ENCODE measurements at regions not wholly inside any gene's neighbourhood (a gene's known extent, or its start where the extent isn't known, plus 50 kb on each side); places are given as distances from the start of the nearest gene placed in this dataset.
"Not testable (repeated sequence)": the region's sequence is repeated elsewhere in the genome, so short reads cannot be mapped to it uniquely, and the experiment has no call there.

DNA sequence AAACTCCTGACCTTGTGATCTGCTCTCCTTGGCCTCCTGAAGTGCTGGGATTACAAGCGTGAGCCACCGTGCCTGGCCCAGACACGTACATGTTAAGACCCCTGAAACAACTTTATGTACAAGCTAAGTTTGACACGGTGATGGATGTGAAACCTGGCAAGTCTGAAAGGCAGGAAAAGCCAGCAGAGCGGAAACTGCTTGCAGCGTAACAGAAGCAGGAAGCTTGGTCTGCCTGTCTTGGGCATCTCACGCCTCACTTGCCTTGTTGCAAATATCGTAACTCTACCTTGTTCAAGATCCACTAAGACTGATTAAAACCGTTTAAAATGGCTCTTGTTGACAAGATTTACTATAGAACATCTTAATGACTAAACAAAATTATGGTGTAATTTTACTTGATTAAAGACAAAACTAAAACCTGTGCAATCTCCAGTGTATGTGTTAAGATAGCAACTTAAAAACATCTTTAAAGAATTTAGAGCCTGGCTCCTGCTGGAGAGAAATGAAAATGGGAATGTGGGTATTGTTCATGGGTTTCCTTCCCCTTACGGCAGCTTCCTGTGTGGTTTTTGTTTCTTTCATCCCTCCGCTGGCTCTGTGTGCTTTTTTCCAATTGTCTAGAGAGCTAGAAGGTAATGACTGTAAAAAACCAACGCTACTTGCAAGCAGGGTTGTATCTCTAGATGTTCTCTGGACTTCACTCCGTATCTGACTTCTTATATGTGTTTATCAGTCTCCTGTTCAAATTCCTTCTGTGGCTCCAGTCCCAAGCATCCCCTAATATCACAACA lies 477.6 kb downstream of the XYLT1 start:
- H3K4me3 Mint-ChIP-seq, result no peak overlapping the region
- CTCF ChIA-PET, result interaction anchor here (0.9 kb wide), 2 partner anchors 78 to 178 kb away, joined by 3 read pairs; no protein-coding TSS in a partner anchor
- intact Hi-C loops (cut with micrococcal nuclease), result no loop called here
- H3K27ac Mint-ChIP-seq, result no peak overlapping the region
- no peaks in the 10 kb centered on the region for H3K27me3 Mint-ChIP-seq (ENCODE audit: low read depth)
- no peaks in the 10 kb centered on the region for H3K36me3 Mint-ChIP-seq (ENCODE audit: low read depth)
- peak; percentile 32 for DNase-seq
- peaks cover 23% of the 10 kb centered on the region for H3K4me1 Mint-ChIP-seq (ENCODE audit: low read depth)
- H3K9me3 Mint-ChIP-seq, result no peaks in the 10 kb centered on the region

DNA sequence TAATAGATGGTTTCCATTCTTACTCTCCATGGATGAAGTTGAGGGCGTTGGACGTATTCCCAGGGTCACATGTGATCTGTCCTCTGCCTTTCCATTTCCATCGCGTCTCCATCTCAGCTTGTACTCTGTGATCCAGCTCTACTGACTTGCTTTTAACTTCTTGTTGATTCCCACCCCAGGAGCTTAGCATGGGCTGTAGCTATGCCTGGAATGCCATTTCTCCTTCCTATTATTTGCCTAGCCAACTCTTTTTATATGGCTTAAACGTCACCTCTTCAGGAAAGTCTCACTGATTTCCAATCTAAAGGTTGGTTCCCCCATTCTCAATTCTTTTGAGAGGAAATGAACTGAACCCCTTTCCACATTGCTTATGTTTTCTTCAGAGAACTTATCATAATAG lies 475.9 kb downstream of the XYLT1 start:
- H3K4me1 Mint-ChIP-seq (ENCODE audit: low read depth), result peaks cover 23% of the 10 kb centered on the region
- no peaks in the 10 kb centered on the region for H3K27me3 Mint-ChIP-seq (ENCODE audit: low read depth)
- intact Hi-C loops (cut with micrococcal nuclease), result no loop called here
- no peak for DNase-seq
- H3K9me3 Mint-ChIP-seq, result no peaks in the 10 kb centered on the region
- no peak overlapping the region for H3K4me3 Mint-ChIP-seq
- H3K27ac Mint-ChIP-seq, result no peak overlapping the region
- no peaks in the 10 kb centered on the region for H3K36me3 Mint-ChIP-seq (ENCODE audit: low read depth)
- CTCF ChIA-PET, result no interaction called here

- H3K36me3 Mint-ChIP-seq (ENCODE audit: low read depth), result no peaks in the 10 kb centered on the region
- no peak overlapping the region for H3K27ac Mint-ChIP-seq
- H3K27me3 Mint-ChIP-seq (ENCODE audit: low read depth), result no peaks in the 10 kb centered on the region
- no peaks in the 10 kb centered on the region for H3K9me3 Mint-ChIP-seq
- intact Hi-C loops (cut with micrococcal nuclease), result no loop called here
- peaks cover 23% of the 10 kb centered on the region for H3K4me1 Mint-ChIP-seq (ENCODE audit: low read depth)
- H3K4me3 Mint-ChIP-seq, result no peak overlapping the region
- DNase-seq, result no peak
- CTCF ChIA-PET, result no interaction called here
Measured at GRCh38 chr16:16996827-16997226, 473.9 kb downstream of the XYLT1 start.

- no peak overlapping the region for H3K27ac Mint-ChIP-seq
- H3K36me3 Mint-ChIP-seq (ENCODE audit: low read depth), result no peaks in the 10 kb centered on the region
- no peaks in the 10 kb centered on the region for H3K9me3 Mint-ChIP-seq
- H3K4me1 Mint-ChIP-seq (ENCODE audit: low read depth), result peaks cover 23% of the 10 kb centered on the region
- CTCF ChIA-PET, result no interaction called here
- no peak for DNase-seq
- H3K27me3 Mint-ChIP-seq (ENCODE audit: low read depth), result no peaks in the 10 kb centered on the region
- intact Hi-C loops (cut with micrococcal nuclease), result no loop called here
- H3K4me3 Mint-ChIP-seq, result no peak overlapping the region
Measured at GRCh38 chr16:16997349-16997748, 473.4 kb downstream of the XYLT1 start.

- Mint-ChIP-seq H3K4me1 (ENCODE audit: low read depth) (no peaks in the 10 kb centered on the region), H3K27me3 (ENCODE audit: low read depth) (no peaks in the 10 kb centered on the region), H3K36me3 (ENCODE audit: low read depth) (no peaks in the 10 kb centered on the region), H3K4me3 (no peak overlapping the region), H3K9me3 (peaks cover 2% of the 10 kb centered on the region), H3K27ac (no peak overlapping the region)
- intact Hi-C loops (cut with micrococcal nuclease), result no loop called here
- CTCF ChIA-PET, result no interaction called here
- no peak for DNase-seq
Measured at GRCh38 chr16:17001471-17001870, 469.3 kb downstream of the XYLT1 start.

DNA sequence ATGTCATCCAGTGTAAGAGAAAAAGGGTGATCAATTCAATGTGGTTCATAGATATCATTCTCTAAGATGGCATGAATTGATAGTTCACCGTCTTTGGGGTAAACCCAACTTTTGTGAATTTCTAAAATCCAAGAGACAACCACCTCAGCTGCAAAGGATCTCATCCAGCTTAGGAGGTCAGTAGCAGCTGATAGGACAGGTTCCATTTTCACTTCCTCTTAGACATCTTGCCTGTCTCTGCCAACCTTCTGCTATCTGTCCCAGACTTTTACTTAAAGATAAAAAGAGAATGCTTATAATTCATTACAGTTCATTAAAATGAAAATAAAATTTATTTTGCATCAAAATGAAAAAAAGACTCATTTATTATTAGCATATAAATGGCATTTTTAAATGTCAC lies 468.2 kb downstream of the XYLT1 start:
- no peaks in the 10 kb centered on the region for H3K4me1 Mint-ChIP-seq (ENCODE audit: low read depth)
- CTCF ChIA-PET, result no interaction called here
- intact Hi-C loops (cut with micrococcal nuclease), result no loop called here

DNA sequence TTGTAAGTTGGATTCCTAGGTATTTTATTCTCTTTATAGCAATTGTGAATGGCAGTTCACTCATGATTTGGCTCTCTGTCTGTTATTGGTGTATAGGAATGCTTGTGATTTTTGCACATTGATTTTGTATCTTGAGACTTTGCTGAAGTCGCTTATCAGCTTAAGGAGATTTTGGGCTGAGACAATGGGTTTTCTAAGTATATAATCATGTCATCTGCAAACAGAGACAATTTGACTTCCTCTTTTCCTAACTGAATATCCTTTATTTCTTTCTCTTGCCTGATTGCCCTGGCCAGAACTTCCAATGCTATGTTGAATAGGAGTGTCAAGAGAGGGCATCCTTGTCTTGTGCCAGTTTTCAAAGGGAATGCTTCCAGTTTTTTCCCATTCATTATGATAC lies 464.8 kb downstream of the XYLT1 start:
- H3K27ac Mint-ChIP-seq; H3K36me3 Mint-ChIP-seq (ENCODE audit: low read depth); CTCF ChIA-PET; H3K9me3 Mint-ChIP-seq; H3K27me3 Mint-ChIP-seq (ENCODE audit: low read depth); H3K4me1 Mint-ChIP-seq (ENCODE audit: low read depth); intact Hi-C loops (cut with micrococcal nuclease); DNase-seq; H3K4me3 Mint-ChIP-seq: not testable (repeated sequence)

More for the DNA sequence above, 468.2 kb downstream of the XYLT1 start:
- Mint-ChIP-seq H3K36me3 (ENCODE audit: low read depth) (no peaks in the 10 kb centered on the region), H3K9me3 (peaks cover 2% of the 10 kb centered on the region), H3K4me3 (no peak overlapping the region), H3K27ac (no peak overlapping the region), H3K27me3 (ENCODE audit: low read depth) (no peaks in the 10 kb centered on the region)
- no peak for DNase-seq

DNA sequence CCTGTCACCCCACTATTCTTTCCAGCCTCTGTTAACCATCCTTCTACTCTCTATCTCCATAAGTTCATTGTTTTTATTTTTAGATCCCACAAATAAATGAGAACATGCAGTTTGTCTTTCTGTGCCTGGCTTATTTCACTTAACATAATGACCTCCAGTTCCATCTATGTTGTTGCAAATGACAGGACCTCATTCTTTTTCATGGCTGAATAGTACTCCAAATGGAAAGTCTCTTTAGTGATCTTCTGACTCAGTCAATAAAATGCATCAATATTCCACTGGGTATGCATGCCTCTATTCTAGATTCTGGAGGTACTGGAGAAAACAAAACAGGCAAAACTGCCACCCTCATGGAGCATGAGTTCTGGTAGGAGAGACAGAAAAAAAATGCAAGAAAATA lies 459.0 kb downstream of the XYLT1 start:
- CTCF ChIA-PET, result no interaction called here
- Mint-ChIP-seq H3K36me3 (ENCODE audit: low read depth) (peaks cover 2% of the 10 kb centered on the region), H3K4me1 (ENCODE audit: low read depth) (peaks cover 15% of the 10 kb centered on the region), H3K9me3 (peaks cover 1% of the 10 kb centered on the region), H3K27ac (no peak overlapping the region), H3K27me3 (ENCODE audit: low read depth) (no peaks in the 10 kb centered on the region), H3K4me3 (no peak overlapping the region)
- no peak for DNase-seq
- intact Hi-C loops (cut with micrococcal nuclease), result no loop called here

DNA sequence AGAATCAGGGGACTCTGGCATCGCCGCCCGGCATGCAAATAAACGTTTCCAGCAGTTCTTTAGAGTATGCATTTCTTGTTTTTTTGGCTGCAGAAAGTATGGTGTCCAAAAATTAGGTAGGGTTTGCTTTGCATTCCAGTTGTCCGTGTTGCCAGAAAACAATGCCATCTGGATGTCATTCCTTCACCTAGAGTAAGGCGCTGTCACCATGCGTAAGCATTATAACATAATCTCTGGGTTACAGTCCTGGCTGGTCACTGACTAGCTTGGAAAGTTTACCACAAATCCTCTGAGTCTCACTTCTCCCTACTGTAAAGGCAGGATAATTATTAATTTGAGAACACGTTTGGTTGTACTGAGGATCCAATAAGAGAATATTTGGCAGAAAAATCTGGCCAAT lies 457.7 kb downstream of the XYLT1 start:
- H3K36me3 Mint-ChIP-seq (ENCODE audit: low read depth), result peaks cover 5% of the 10 kb centered on the region
- CTCF ChIA-PET, result interaction anchor here (0.7 kb wide), 1 partner anchor 101 kb away, joined by 5 read pairs; no protein-coding TSS in a partner anchor
- peaks cover 15% of the 10 kb centered on the region for H3K4me1 Mint-ChIP-seq (ENCODE audit: low read depth)
- H3K27me3 Mint-ChIP-seq (ENCODE audit: low read depth), result no peaks in the 10 kb centered on the region
- peaks cover 8% of the 10 kb centered on the region for H3K9me3 Mint-ChIP-seq
- H3K4me3 Mint-ChIP-seq, result peak overlapping the region; percentile 76
- intact Hi-C loops (cut with micrococcal nuclease), result loop anchor here (1.0 kb wide), 2 partner anchors 12 to 58 kb away; no protein-coding TSS in a partner anchor
- no peak for DNase-seq
- H3K27ac Mint-ChIP-seq, result no peak overlapping the region

DNA sequence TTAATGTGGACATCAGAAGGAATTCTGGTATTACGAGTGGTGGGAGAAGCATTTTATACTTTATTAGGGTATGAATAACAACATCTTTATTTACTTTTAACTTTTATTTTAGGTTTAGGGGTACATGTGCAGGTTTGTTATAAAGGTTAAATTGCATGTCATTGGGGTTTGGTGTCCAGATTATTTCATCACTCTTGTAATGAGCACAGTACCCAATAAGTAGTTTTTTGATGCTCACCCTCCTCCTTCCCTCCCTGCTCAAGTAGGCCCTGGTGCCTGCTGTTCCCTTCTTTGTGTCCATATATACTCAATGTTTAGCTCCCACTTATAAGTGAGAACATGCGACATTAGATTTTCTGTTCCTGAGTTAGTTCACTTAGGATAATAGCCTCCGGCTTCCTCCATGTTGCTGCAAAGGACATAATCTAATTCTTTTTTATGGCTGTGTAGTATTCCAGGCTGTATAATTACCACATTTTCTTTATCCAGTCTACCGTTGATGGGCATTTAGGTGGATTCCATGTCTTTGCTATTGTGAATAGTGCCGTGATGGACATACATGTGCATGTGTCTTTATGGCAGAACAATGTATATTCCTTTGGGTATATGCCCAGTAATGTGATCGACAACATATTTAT lies 456.2 kb downstream of the XYLT1 start:
- Mint-ChIP-seq H3K27me3 (ENCODE audit: low read depth) (no peaks in the 10 kb centered on the region), H3K4me1 (ENCODE audit: low read depth) (peaks cover 19% of the 10 kb centered on the region), H3K4me3 (peak overlapping the region; percentile 23), H3K27ac (no peak overlapping the region), H3K9me3 (peaks cover 8% of the 10 kb centered on the region), H3K36me3 (ENCODE audit: low read depth) (peaks cover 5% of the 10 kb centered on the region)
- intact Hi-C loops (cut with micrococcal nuclease), result no loop called here
- no peak for DNase-seq
- CTCF ChIA-PET, result no interaction called here

DNA sequence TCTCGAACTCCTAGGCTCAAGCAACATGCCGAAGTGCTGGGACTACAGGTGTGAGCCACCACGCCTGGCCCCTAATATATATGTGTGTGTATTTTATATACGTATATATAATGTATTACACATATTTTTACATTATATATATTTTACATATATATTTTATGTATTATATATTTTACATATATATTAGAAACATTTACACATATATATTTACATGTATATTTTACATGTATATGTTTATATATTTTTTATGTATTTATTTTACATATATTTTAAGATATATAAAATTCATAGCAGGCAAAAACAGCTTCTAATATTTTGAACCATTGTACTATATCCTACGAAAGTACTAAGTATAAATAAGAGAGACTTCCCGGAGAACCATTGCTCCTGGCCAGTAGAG lies 455.1 kb downstream of the XYLT1 start:
- Mint-ChIP-seq H3K27me3 (ENCODE audit: low read depth) (no peaks in the 10 kb centered on the region), H3K36me3 (ENCODE audit: low read depth) (peaks cover 5% of the 10 kb centered on the region), H3K4me1 (ENCODE audit: low read depth) (peaks cover 19% of the 10 kb centered on the region), H3K9me3 (peaks cover 8% of the 10 kb centered on the region), H3K27ac (no peak overlapping the region), H3K4me3 (no peak overlapping the region)
- CTCF ChIA-PET, result no interaction called here
- DNase-seq, result no peak
- intact Hi-C loops (cut with micrococcal nuclease), result no loop called here

DNA sequence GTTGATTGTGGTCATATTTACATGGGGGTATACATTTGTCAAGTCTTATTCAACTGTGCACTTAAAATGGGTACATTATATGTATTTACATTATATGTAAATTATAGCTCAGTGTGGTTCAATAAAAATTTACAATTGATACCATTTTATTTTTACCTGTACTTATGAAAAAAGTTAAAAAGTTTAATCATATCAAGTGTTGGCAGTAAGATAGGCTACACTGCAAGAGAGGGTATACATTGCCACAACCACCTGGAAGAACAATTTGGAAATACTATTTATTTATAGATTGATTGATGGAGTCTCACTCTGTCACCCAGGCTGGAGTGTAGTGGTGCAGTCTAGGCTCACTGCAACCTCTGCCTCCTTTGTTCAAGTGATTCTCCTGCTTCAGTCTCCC lies 453.3 kb downstream of the XYLT1 start:
- CTCF ChIA-PET, result no interaction called here
- no peak overlapping the region for H3K27ac Mint-ChIP-seq
- H3K4me1 Mint-ChIP-seq (ENCODE audit: low read depth), result peaks cover 17% of the 10 kb centered on the region
- peaks cover 5% of the 10 kb centered on the region for H3K36me3 Mint-ChIP-seq (ENCODE audit: low read depth)
- H3K9me3 Mint-ChIP-seq, result peaks cover 8% of the 10 kb centered on the region
- no peak for DNase-seq
- no peak overlapping the region for H3K4me3 Mint-ChIP-seq
- intact Hi-C loops (cut with micrococcal nuclease), result no loop called here
- no peaks in the 10 kb centered on the region for H3K27me3 Mint-ChIP-seq (ENCODE audit: low read depth)

GRCh38 chr16:17018585-17018939 lies 452.2 kb downstream of the XYLT1 start:
- Mint-ChIP-seq H3K4me1 (ENCODE audit: low read depth) (peaks cover 8% of the 10 kb centered on the region), H3K4me3 (no peak overlapping the region), H3K27me3 (ENCODE audit: low read depth) (no peaks in the 10 kb centered on the region), H3K9me3 (peaks cover 8% of the 10 kb centered on the region), H3K27ac (no peak overlapping the region), H3K36me3 (ENCODE audit: low read depth) (peaks cover 5% of the 10 kb centered on the region)
- CTCF ChIA-PET, result no interaction called here
- intact Hi-C loops (cut with micrococcal nuclease), result no loop called here
- no peak for DNase-seq
